D721Med (cell line): ENCODE measurements at regions not wholly inside any gene's neighbourhood (a gene's known extent, or its start where the extent isn't known, plus 50 kb on each side); places are given as distances from the start of the nearest gene placed in this dataset.
"Not testable (repeated sequence)": the region's sequence is repeated elsewhere in the genome, so short reads cannot be mapped to it uniquely, and the experiment has no call there.

Source experiments
- DNase-seq: peaks from one replicate; pipeline ENCODE4 v3.0.0; 2011; ENCODE audit warnings: low spot score; ENCODE audit not compliant: insufficient read length
- FAIRE-seq: peaks from 2 replicates; lab custom pipeline; 2011; peaks lifted over from hg19 to GRCh38; lab: Jason Lieb, UNC
- TF ChIP-seq, protein P1 (sequence below): IDR thresholded peaks from 2 replicates; pipeline ENCODE4 v1.5.1; 2012; ENCODE audit warnings: mild to moderate bottlenecking, control low read depth; ENCODE audit not compliant: insufficient read depth; ENCODE audit errors: missing control alignments

DNA sequence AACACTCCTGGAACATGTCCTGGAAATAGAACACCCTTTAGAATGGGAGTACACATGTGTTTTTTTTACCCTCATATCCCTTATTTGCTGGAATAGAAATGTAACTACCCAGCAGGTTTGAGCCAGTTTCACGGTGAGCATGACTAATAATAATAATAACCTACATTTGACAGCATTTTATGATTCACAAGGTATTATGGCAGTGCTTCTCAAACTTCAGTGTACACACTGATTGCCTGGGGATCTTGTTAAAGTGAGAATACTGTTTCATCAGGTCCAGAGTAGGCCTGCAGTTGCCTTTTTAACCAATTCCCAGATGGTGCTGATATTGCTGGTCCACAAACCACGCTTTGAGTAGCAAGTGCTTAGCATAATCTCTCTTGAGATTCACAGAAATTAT, 63.9 kb downstream of the NFKBIZ start:
- TF ChIP-seq, protein P1, sequence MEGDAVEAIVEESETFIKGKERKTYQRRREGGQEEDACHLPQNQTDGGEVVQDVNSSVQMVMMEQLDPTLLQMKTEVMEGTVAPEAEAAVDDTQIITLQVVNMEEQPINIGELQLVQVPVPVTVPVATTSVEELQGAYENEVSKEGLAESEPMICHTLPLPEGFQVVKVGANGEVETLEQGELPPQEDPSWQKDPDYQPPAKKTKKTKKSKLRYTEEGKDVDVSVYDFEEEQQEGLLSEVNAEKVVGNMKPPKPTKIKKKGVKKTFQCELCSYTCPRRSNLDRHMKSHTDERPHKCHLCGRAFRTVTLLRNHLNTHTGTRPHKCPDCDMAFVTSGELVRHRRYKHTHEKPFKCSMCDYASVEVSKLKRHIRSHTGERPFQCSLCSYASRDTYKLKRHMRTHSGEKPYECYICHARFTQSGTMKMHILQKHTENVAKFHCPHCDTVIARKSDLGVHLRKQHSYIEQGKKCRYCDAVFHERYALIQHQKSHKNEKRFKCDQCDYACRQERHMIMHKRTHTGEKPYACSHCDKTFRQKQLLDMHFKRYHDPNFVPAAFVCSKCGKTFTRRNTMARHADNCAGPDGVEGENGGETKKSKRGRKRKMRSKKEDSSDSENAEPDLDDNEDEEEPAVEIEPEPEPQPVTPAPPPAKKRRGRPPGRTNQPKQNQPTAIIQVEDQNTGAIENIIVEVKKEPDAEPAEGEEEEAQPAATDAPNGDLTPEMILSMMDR: no peak
- no peak for FAIRE-seq
- no peak for DNase-seq

DNA sequence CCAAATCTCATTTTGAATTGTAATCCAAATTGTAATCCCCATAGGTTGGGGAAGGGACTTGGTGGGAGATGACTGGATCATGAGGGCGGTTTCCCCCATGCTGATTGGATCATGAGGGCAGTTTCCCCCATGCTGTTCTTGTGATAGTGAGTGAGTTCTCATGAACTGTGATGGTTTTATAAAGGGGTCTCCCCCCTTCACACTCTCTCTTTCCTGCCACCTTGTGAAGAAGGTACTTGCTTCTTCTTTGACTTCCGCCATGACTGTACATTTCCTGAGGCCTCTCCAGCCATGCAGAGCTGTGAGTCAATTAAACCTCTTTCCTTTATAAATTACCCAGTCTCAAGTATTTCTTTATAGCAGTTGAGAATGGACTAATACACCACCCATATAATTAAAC, 68.4 kb downstream of the NFKBIZ start:
- DNase-seq, FAIRE-seq: not testable (repeated sequence)

DNA sequence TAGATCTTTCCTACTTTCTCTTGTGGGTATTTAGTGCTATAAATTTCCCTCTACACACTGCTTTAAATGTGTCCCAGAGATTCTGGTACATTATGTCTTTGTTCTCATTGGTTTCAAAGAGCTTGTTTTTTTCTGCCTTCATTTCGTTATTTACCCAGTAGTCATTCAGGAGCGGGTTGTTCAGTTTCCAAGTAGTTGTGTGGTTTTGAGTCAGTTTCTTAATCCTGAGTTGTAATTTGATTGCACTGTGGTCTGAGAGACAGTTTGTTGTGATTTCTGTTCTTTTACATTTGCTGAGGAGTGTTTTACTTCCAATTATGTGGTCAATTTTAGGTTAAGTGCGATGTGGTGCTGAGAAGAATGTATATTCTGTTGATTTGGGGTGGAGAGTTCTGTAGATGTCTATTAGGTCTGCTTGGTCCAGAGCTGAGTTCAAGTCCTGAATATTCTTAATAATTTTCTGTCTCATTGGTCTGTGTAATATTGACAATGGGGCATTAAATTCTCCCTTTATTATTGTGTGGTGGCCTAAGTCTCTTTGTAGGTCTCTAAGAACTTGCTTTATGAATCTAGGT, 72.9 kb downstream of the NFKBIZ start:
- DNase-seq, FAIRE-seq: not testable (repeated sequence)

DNA sequence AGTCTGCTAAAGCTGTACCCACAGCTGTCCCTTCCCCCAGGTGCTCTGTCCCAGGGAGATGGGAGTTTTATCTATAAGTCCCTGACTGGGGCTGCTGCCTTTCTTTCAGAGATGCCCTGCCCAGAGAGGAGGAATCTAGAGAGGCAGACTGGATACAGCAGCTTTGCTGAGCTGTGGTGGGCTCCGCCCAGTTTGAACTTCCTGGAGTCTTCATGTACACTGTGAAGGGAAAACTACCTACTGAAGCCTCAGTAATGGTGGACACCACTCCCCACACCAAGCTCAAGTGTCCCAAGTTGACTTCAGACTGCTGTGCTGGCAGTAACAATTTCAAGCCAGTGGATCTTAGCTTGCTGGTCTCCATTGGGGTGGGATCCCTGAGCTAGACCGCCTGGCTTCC, 75.3 kb downstream of the NFKBIZ start:
- DNase-seq, FAIRE-seq: not testable (repeated sequence)

DNA sequence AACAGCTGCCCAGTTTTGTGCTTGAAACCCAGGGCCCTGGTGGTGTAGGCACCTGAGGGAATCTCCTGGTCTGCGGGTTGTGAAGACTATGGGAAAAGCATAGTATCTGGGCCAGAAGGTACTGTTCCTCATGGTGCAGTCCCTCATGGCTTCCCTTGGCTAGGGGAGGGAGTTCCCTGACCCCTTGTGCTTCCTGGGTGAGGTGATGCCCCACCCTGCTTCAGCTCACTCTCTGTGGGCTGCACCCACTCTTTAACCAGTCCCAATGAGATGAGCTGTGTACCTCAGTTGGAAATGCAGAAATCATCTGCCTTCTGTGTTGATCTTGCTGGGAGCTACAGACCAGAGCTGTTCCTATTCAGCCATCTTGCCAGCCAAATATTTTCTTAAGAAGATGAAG, 75.8 kb downstream of the NFKBIZ start:
- FAIRE-seq, DNase-seq: not testable (repeated sequence)

DNA sequence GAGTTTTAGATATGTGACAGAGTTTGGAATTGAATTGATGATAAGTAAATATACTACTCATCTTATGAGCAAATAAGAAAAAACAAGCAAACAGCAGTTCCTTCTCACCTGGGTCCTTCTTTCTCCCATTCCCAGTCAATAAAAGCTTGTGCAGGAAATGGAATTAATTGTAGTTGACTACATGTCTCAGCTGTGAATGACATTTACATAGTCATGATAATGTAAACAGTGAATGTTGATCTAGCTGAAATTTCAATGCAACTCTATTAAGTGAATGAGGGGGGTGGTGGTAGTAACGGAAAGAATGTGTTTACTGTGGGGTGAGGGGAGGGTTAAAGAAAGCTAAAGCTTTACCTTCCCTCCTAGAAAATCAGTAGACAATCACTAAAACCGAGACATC, 76.2 kb downstream of the NFKBIZ start:
- FAIRE-seq (no peak), DNase-seq (no peak)
- TF ChIP-seq, protein P1: no peak

DNA sequence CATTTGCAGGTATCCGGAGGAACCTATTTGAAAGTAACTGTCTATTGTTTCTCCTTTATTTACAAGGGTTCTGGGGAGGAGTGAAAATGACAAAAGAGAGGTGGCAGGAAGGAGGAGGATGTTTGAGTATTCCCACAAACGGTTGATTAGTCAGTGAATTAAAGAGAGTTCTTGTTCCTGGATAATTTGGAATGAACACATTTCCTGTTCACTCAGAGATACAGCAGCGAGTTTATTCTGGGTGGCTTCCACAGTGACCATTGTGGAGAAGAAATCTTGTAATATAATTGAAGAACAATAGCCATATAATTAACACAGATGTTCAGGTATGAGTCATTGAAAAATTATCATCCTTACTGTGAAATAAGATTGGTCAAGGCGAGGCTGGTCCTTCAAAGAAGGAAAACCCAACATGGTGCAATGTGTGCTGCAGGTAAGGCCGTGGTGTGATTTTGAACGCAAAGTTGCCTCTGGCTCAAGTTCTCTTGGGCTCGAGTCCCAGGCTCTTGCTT, 77.3 kb downstream of the NFKBIZ start:
- FAIRE-seq (no peak), DNase-seq (no peak)
- TF ChIP-seq, protein P1: no peak

DNA sequence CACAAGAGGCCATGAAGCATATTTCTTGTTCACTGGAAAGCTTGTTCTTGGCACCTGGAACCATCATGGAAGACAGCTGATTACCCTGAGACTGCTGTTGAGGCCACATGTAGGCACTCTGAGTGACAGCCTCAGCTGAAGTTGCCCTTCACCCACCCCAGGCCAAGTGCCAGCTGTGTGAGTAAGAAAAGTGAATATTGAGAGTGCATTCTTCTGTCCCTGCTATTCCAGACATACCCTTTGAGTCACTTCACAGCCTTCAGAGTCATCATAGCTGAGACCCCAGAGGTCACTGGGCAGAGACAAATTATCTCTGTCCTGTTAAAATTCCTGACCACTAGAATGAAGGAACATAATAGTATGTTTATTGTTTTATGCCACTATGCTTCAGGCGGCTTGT, 79.6 kb downstream of the NFKBIZ start:
- FAIRE-seq: no peak
- TF ChIP-seq, protein P1: no peak
- DNase-seq: no peak

DNA sequence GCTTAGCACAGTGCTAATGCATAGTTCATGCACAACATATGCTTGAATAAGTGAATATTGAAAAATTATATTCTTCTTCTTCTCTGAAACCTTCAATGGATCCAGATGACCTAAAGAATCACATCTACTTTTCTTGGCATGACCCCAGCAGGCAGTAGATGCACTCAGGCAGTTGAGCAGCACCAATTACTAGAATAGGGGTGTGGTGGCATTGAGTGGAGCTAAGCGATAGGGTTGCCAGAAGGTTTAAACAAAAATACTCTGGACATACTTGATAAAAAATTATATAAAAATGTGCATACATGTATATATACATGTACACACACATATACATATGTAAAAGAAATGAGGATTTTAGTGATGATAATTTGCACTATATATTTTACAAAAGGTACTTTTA, 81.8 kb downstream of the NFKBIZ start:
- no peak for DNase-seq
- no peak for FAIRE-seq
- TF ChIP-seq, protein P1: no peak
